Mammary epithelial cell (primary cell): ENCODE measurements at regions not wholly inside any gene's neighbourhood (a gene's known extent, or its start where the extent isn't known, plus 50 kb on each side); places are given as distances from the start of the nearest gene placed in this dataset.

Experiments used
- CTCF ChIP-seq, 2 donors: IDR thresholded peaks in 1 of 2; conservative IDR thresholded peaks in 1 of 2; 2 replicates each; pipeline ENCODE4 v1.5.1; 2011 to 2012; ENCODE audit warnings: inconsistent platforms in 2 of 2, low read length in 2 of 2, mild to moderate bottlenecking in 2 of 2, control low read depth in 1 of 2, low read depth in 1 of 2; ENCODE audit not compliant: insufficient read depth in 1 of 2; ENCODE audit errors: extremely low read depth in 1 of 2
- EZH2 ChIP-seq: IDR thresholded peaks from 2 replicates; pipeline ENCODE4 v1.6.1; 2012; ENCODE audit warnings: low read length, inconsistent platforms, borderline replicate concordance

- TF ChIP-seq EZH2: no peak
- no peak for TF ChIP-seq CTCF (conservative IDR thresholded peaks at IDR 0.05 in 1 of 2, IDR thresholded peaks at IDR 0.05 in 1 of 2; ENCODE audit: extremely low read depth in 1 of 2, insufficient read depth in 1 of 2, low read depth in 1 of 2, low read length in 2 of 2)
Measured at GRCh38 chr2:209005371-209005770, 418.5 kb upstream of the MAP2 start.
